NCI-H226 (cell line): ENCODE measurements at regions not wholly inside any gene's neighbourhood (a gene's known extent, or its start where the extent isn't known, plus 50 kb on each side); places are given as distances from the start of the nearest gene placed in this dataset.

Source experiments
- DNase-seq: peaks from one replicate; pipeline ENCODE4 v3.0.0-alpha.2; 2015

GRCh38 chr17:34203018-34203638 is 52.0 kb upstream of the CCL2 start:
- no peak for DNase-seq

- no peak for DNase-seq
Measured at GRCh38 chr17:34204402-34204801, 50.7 kb upstream of the CCL2 start.
